Ovary (tissue), 3 donors: ENCODE measurements at regions not wholly inside any gene's neighbourhood (a gene's known extent, or its start where the extent isn't known, plus 50 kb on each side); places are given as distances from the start of the nearest gene placed in this dataset.

Experiments
- EP300 ChIP-seq: sonication (generic); formaldehyde crosslinking; IDR thresholded peaks from one replicate; pipeline ENCODE4 v1.6.1; 2017; ENCODE audit warnings: antibody characterized with exemption
- TF ChIP-seq, protein P1 (sequence below), 3 donors: fragments of 450-650 bp in 2 of 3; fragments of 200-600 bp in 1 of 3; IDR thresholded peaks; one replicate each; pipeline versions ENCODE4 v1.5.1 to v1.8.0; 2016 to 2022; ENCODE audit warnings: antibody characterized with exemption in 3 of 3, mild to moderate bottlenecking in 1 of 3
- donor health status: DM: no; HTN: no; CAD: no.

DNA sequence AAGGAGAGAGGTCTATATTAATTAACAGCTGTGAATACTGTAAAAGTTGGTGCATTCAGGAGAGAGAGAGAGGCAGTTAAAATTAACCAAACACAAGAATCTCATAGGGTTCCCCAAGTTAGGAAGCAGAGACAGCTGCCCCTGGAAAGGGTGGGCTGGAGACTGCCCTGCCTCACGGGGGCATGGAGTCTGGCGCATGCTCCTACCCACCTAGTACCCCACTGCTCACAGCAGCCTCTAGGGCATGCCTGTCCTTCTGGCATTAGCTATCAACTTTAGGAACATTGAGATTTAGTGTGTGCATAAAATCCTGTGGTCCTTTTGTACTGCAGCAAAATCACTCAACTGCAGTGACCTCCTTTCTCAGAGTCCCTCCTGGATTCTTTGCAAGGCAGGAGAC is 710.1 kb downstream of the SORCS3 start:
- TF ChIP-seq, protein P1, sequence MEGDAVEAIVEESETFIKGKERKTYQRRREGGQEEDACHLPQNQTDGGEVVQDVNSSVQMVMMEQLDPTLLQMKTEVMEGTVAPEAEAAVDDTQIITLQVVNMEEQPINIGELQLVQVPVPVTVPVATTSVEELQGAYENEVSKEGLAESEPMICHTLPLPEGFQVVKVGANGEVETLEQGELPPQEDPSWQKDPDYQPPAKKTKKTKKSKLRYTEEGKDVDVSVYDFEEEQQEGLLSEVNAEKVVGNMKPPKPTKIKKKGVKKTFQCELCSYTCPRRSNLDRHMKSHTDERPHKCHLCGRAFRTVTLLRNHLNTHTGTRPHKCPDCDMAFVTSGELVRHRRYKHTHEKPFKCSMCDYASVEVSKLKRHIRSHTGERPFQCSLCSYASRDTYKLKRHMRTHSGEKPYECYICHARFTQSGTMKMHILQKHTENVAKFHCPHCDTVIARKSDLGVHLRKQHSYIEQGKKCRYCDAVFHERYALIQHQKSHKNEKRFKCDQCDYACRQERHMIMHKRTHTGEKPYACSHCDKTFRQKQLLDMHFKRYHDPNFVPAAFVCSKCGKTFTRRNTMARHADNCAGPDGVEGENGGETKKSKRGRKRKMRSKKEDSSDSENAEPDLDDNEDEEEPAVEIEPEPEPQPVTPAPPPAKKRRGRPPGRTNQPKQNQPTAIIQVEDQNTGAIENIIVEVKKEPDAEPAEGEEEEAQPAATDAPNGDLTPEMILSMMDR (IDR thresholded peaks at IDR 0.05), result no peak
- TF ChIP-seq EP300, result no peak
